Neural progenitor cell (in vitro differentiated cells): ENCODE measurements at regions not wholly inside any gene's neighbourhood (a gene's known extent, or its start where the extent isn't known, plus 50 kb on each side); places are given as distances from the start of the nearest gene placed in this dataset.

ENCODE experiments used
- DNase-seq: peaks from one replicate; pipeline ENCODE4 v3.0.0-alpha.2; 2016; ENCODE audit warnings: low spot score
- H2AFZ ChIP-seq: fragments of 200-600 bp; sonication (generic); replicated peaks from 2 replicates; pipeline ENCODE4 v1.6.1; 2016; ENCODE audit warnings: antibody characterized with exemption
- H3F3A ChIP-seq: fragments of 200-600 bp; sonication (generic); 2 replicates; pipeline ENCODE4 v1.6.1; 2016; ENCODE audit warnings: antibody characterized with exemption, low read depth
- H3K27ac ChIP-seq: fragments of 200-600 bp; sonication (generic); 2 replicates; pipeline ENCODE4 v1.5.1; 2016; ENCODE audit warnings: mild to moderate bottlenecking
- H3K27me3 ChIP-seq: fragments of 200-600 bp; sonication (generic); 2 replicates; pipeline ENCODE4 v1.6.1; 2016; ENCODE audit warnings: mild to moderate bottlenecking, moderate library complexity
- H3K36me3 ChIP-seq: fragments of 200-600 bp; sonication (generic); 2 replicates; pipeline ENCODE4 v1.5.1; 2016
- H3K4me1 ChIP-seq: fragments of 200-600 bp; sonication (generic); 2 replicates; pipeline ENCODE4 v1.6.1; 2016; ENCODE audit warnings: mixed run types
- H3K4me2 ChIP-seq: fragments of 200-600 bp; sonication (generic); 2 replicates; pipeline ENCODE4 v1.6.1; 2016
- H3K4me3 ChIP-seq: fragments of 200-600 bp; sonication (generic); 2 replicates; pipeline ENCODE4 v1.5.1; 2016
- H3K79me2 ChIP-seq: fragments of 200-600 bp; sonication (generic); 2 replicates; pipeline ENCODE4 v1.6.1; 2016; ENCODE audit warnings: low read depth
- H3K9ac ChIP-seq: fragments of 200-600 bp; sonication (generic); 2 replicates; pipeline ENCODE4 v1.6.1; 2016
- H3K9me3 ChIP-seq: fragments of 200-600 bp; sonication (generic); 2 replicates; pipeline ENCODE4 v1.5.1; 2016; ENCODE audit warnings: low read depth
- H4K20me1 ChIP-seq: fragments of 200-600 bp; sonication (generic); 2 replicates; pipeline ENCODE4 v1.6.1; 2016; ENCODE audit warnings: low read depth
- H3K27ac Mint-ChIP-seq: 3 replicates; pipeline ENCODE4 v1.8.0; 2021; ENCODE audit warnings: mixed read lengths
- H3K27me3 Mint-ChIP-seq: 2 replicates; pipeline ENCODE4 v1.8.0; 2022; ENCODE audit warnings: low read depth, mild to moderate bottlenecking, inconsistent platforms, moderate library complexity, mixed read lengths; ENCODE audit not compliant: insufficient read depth
- H3K36me3 Mint-ChIP-seq: 3 replicates; pipeline ENCODE4 v1.8.0; 2021; ENCODE audit warnings: mixed read lengths
- H3K4me1 Mint-ChIP-seq: 3 replicates; pipeline ENCODE4 v1.8.0; 2021; ENCODE audit warnings: mixed read lengths
- H3K4me3 Mint-ChIP-seq: 3 replicates; pipeline ENCODE4 v1.8.0; 2021; ENCODE audit warnings: mild to moderate bottlenecking, moderate library complexity, mixed read lengths
- H3K9me3 Mint-ChIP-seq: 3 replicates; pipeline ENCODE4 v1.8.0; 2020; ENCODE audit warnings: mixed read lengths
- EZH2 ChIP-seq: fragments of 200-600 bp; sonication (generic); IDR thresholded peaks from 2 replicates; pipeline ENCODE4 v1.6.1; 2017; ENCODE audit warnings: antibody characterized with exemption, mild to moderate bottlenecking, moderate library complexity
- EZH2phosphoT487 ChIP-seq: fragments of 200-600 bp; sonication (generic); IDR thresholded peaks from 2 replicates; pipeline ENCODE4 v1.6.1; 2017; ENCODE audit warnings: antibody characterized with exemption
- TF ChIP-seq, protein P1 (sequence below): fragments of 200-600 bp; sonication (generic); IDR thresholded peaks from 2 replicates; pipeline ENCODE4 v1.5.1; 2017; ENCODE audit warnings: antibody characterized with exemption, mild to moderate bottlenecking

DNA sequence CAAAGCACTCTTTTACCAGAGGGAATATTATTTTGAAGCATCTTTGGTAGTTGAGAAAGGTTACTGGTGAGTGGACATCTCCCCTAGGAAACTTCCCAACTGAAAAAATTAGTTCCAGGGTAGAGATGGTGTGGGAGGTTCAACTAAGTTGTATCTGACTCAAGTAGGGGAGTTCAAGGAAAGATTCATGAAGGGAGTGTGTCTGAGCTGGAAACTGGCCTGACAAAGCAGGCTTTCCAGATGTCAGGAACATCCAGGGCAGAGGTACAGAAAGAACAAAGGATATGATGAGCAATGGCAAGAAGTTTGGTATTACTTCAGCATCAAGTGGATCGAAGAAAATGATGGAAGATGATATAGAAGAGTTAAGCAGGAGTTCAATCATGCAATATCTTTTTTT lies 458.0 kb upstream of the RIOK2 start:
- Mint-ChIP-seq H3K27me3 (no peaks in the 10 kb centered on the region), H3K36me3 (no peaks in the 10 kb centered on the region), H3K4me1 (no peaks in the 10 kb centered on the region), H3K9me3 (no peaks in the 10 kb centered on the region), H3K27ac (no peak overlapping the region), H3K4me3 (no peak overlapping the region)
- Histone ChIP-seq H3K4me1 (no peaks in the 10 kb centered on the region), H3K9ac (no peak overlapping the region), H3K4me3 (no peak overlapping the region), H4K20me1 (no peaks in the 10 kb centered on the region), H3K36me3 (no peaks in the 10 kb centered on the region), H3K4me2 (no peak overlapping the region), H3K79me2 (no peaks in the 10 kb centered on the region), H3F3A (no peaks in the 10 kb centered on the region), H3K27me3 (no peaks in the 10 kb centered on the region), H3K27ac (no peak overlapping the region), H3K9me3 (no peaks in the 10 kb centered on the region), H2AFZ (no peak overlapping the region)
- TF ChIP-seq EZH2 (no peak), EZH2phosphoT487 (no peak)
- TF ChIP-seq, protein P1, sequence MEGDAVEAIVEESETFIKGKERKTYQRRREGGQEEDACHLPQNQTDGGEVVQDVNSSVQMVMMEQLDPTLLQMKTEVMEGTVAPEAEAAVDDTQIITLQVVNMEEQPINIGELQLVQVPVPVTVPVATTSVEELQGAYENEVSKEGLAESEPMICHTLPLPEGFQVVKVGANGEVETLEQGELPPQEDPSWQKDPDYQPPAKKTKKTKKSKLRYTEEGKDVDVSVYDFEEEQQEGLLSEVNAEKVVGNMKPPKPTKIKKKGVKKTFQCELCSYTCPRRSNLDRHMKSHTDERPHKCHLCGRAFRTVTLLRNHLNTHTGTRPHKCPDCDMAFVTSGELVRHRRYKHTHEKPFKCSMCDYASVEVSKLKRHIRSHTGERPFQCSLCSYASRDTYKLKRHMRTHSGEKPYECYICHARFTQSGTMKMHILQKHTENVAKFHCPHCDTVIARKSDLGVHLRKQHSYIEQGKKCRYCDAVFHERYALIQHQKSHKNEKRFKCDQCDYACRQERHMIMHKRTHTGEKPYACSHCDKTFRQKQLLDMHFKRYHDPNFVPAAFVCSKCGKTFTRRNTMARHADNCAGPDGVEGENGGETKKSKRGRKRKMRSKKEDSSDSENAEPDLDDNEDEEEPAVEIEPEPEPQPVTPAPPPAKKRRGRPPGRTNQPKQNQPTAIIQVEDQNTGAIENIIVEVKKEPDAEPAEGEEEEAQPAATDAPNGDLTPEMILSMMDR = no peak
- no peak for DNase-seq

DNA sequence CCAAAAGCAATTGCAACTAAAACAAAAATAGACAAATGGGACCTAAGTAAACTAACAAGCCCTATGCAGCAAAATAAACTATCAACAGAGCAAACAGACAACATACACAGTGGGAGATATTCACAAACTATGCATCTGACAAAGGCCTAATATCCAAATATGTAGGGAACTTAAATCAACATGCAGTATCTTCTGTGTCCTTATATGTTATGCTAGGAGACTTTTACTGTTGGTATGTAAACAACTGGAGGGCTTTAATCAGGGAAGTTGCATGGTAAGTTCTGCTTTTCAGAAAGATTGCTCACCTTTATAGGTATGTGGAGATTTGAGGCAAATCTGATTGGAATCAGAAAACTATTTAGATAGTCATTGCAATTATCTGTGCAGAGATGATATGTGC lies 461.2 kb upstream of the RIOK2 start:
- Mint-ChIP-seq H3K4me3 (no peak overlapping the region), H3K4me1 (no peaks in the 10 kb centered on the region), H3K27me3 (no peaks in the 10 kb centered on the region), H3K27ac (no peak overlapping the region), H3K36me3 (no peaks in the 10 kb centered on the region), H3K9me3 (peaks cover 3% of the 10 kb centered on the region)
- Histone ChIP-seq H3K4me1 (no peaks in the 10 kb centered on the region), H3K9ac (no peak overlapping the region), H3K4me2 (no peak overlapping the region), H3K9me3 (no peaks in the 10 kb centered on the region), H3K4me3 (no peak overlapping the region), H4K20me1 (no peaks in the 10 kb centered on the region), H3K36me3 (no peaks in the 10 kb centered on the region), H3K27me3 (no peaks in the 10 kb centered on the region), H3K79me2 (no peaks in the 10 kb centered on the region), H3F3A (no peaks in the 10 kb centered on the region), H3K27ac (no peak overlapping the region), H2AFZ (no peak overlapping the region)
- DNase-seq = no peak
- no peak for TF ChIP-seq EZH2
- TF ChIP-seq EZH2phosphoT487 = no peak
- TF ChIP-seq, protein P1 = no peak

DNA sequence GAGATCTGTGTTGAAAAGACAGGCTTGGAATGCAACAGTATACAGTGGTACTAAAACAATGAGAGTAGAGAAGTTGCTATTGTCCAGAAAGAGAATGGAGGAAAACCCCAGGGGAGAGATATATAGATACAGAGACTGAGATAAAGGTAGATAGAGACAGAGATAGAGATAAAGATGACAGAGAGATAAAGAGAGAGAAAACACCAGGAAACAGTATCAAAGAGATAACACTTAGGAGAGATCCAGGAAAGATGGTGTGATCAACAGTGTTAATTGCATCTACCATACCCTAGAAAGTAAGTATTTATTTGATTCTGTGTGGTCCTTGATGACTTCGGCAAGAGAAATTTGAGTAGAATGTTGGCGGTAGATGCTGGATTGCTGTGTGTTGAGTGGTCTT lies 461.8 kb upstream of the RIOK2 start:
- H3K27ac ChIP-seq = no peak overlapping the region
- no peaks in the 10 kb centered on the region for H3K9me3 ChIP-seq
- no peaks in the 10 kb centered on the region for H3K79me2 ChIP-seq
- H3K36me3 ChIP-seq = no peaks in the 10 kb centered on the region
- H4K20me1 ChIP-seq = no peaks in the 10 kb centered on the region
- H3K4me3 ChIP-seq = no peak overlapping the region
- Mint-ChIP-seq H3K4me3 (no peak overlapping the region), H3K27ac (no peak overlapping the region), H3K36me3 (no peaks in the 10 kb centered on the region), H3K9me3 (peaks cover 3% of the 10 kb centered on the region), H3K4me1 (no peaks in the 10 kb centered on the region), H3K27me3 (no peaks in the 10 kb centered on the region)
- H3K4me1 ChIP-seq = no peaks in the 10 kb centered on the region
- TF ChIP-seq EZH2phosphoT487 (no peak), EZH2 (no peak)
- TF ChIP-seq, protein P1 = no peak
- no peak overlapping the region for H3K9ac ChIP-seq
- H2AFZ ChIP-seq = no peak overlapping the region
- no peaks in the 10 kb centered on the region for H3K27me3 ChIP-seq
- H3K4me2 ChIP-seq = no peak overlapping the region
- no peak for DNase-seq
- no peaks in the 10 kb centered on the region for H3F3A ChIP-seq

DNA sequence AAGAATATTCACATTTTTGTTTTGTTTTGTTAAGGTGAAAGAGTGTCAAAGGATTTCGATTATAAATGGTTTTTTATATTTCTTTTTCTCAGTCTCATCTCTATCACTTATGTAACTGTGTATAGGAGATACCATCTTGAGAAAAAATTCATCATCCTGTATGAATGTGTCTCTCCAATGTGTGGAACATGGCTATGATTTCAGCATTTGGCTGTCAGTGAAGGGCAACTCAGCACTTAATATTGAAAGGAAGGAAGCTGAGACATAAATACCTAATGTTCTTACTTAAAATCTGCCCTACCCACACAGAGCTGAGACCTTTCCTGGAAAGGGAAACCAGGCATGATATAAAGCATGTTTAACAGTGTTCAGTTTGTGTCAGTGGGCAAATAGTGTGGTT lies 474.2 kb upstream of the RIOK2 start:
- no peak overlapping the region for H3K27ac ChIP-seq
- TF ChIP-seq EZH2phosphoT487 (no peak), EZH2 (no peak)
- TF ChIP-seq, protein P1 = no peak
- peaks cover 4% of the 10 kb centered on the region for H3K27me3 Mint-ChIP-seq
- no peak overlapping the region for H3K9ac ChIP-seq
- no peak overlapping the region for H3K4me3 ChIP-seq
- H2AFZ ChIP-seq = no peak overlapping the region
- H3K36me3 Mint-ChIP-seq = no peaks in the 10 kb centered on the region
- H3K4me3 Mint-ChIP-seq = no peak overlapping the region
- no peaks in the 10 kb centered on the region for H3K4me1 ChIP-seq
- H3K9me3 ChIP-seq = no peaks in the 10 kb centered on the region
- no peaks in the 10 kb centered on the region for H4K20me1 ChIP-seq
- no peaks in the 10 kb centered on the region for H3K79me2 ChIP-seq
- H3K4me2 ChIP-seq = no peak overlapping the region
- H3K4me1 Mint-ChIP-seq = no peaks in the 10 kb centered on the region
- H3K27me3 ChIP-seq = no peaks in the 10 kb centered on the region
- H3K36me3 ChIP-seq = no peaks in the 10 kb centered on the region
- no peak overlapping the region for H3K27ac Mint-ChIP-seq
- DNase-seq = no peak
- no peaks in the 10 kb centered on the region for H3F3A ChIP-seq
- no peaks in the 10 kb centered on the region for H3K9me3 Mint-ChIP-seq
